Esophagus squamous epithelium (tissue), 4 donors: ENCODE measurements at regions not wholly inside any gene's neighbourhood (a gene's known extent, or its start where the extent isn't known, plus 50 kb on each side); places are given as distances from the start of the nearest gene placed in this dataset.

Source experiments
- POLR2A ChIP-seq, 4 donors: fragments of 450-650 bp; IDR thresholded peaks; one replicate each; pipeline ENCODE4 v1.6.1; 2017; ENCODE audit warnings: antibody characterized with exemption in 4 of 4, mild to moderate bottlenecking in 4 of 4, moderate library complexity in 3 of 4
- TF ChIP-seq, protein P1 (sequence below), 6 experiments: fragments of 450-650 bp in 4 of 6; fragments of 200-600 bp in 2 of 6; sonication (generic) in 2 of 6; IDR thresholded peaks; one replicate each; pipeline ENCODE4 v1.5.1; 2016 to 2019; ENCODE audit warnings: antibody characterized with exemption in 6 of 6, mild to moderate bottlenecking in 4 of 6, moderate library complexity in 4 of 6

DNA sequence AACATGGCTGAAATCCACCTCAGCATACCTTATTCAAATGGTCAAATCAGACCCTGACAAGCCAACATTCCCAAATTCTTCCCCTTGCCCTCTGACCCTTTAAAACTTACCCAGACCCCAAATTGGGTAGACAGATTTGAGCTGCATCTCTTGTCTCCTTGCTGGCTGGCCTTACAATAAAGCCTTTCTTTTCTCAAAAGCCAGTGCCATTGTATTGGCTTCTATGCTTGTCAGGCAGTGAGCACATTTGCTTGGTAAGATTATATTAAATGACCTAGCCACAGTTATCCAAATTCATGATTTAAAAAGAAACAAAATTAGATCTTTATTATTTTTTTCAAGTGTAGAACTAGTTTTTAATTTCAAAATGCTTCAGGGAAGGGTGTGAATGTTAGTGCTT lies 67.8 kb upstream of the FAM83B start:
- no peak for TF ChIP-seq POLR2A (IDR thresholded peaks at IDR 0.05)
- TF ChIP-seq, protein P1, sequence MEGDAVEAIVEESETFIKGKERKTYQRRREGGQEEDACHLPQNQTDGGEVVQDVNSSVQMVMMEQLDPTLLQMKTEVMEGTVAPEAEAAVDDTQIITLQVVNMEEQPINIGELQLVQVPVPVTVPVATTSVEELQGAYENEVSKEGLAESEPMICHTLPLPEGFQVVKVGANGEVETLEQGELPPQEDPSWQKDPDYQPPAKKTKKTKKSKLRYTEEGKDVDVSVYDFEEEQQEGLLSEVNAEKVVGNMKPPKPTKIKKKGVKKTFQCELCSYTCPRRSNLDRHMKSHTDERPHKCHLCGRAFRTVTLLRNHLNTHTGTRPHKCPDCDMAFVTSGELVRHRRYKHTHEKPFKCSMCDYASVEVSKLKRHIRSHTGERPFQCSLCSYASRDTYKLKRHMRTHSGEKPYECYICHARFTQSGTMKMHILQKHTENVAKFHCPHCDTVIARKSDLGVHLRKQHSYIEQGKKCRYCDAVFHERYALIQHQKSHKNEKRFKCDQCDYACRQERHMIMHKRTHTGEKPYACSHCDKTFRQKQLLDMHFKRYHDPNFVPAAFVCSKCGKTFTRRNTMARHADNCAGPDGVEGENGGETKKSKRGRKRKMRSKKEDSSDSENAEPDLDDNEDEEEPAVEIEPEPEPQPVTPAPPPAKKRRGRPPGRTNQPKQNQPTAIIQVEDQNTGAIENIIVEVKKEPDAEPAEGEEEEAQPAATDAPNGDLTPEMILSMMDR (IDR thresholded peaks at IDR 0.05), result no peak
